ENCODE measurements at regions not wholly inside any gene's neighbourhood (a gene's known extent, or its start where the extent isn't known, plus 50 kb on each side); places are given as distances from the start of the nearest gene placed in this dataset.
"Not testable (repeated sequence)": the region's sequence is repeated elsewhere in the genome, so short reads cannot be mapped to it uniquely, and the experiment has no call there.

DNA sequence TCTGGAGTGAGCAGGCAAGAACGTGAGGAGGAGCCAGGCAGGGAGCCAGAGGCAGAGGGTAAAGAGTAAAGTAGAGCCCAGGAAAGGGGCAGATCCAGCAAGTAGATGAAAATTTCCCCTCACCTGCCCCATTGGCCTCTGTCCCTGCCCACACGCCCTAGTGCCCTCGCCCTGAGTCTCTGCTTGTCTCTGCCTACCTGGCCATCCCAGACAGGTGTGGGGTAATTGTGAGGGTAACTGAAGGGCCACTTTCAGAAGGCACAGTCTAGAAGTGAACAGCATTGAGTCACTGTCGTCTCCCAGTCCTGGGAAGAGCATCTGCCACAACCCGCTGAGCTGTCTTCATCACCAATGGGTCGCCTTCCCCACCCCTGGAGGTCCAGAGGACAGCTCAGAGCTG lies 1756.8 kb downstream of the TP53TG3F start:
- TF ChIP-seq, protein P1, sequence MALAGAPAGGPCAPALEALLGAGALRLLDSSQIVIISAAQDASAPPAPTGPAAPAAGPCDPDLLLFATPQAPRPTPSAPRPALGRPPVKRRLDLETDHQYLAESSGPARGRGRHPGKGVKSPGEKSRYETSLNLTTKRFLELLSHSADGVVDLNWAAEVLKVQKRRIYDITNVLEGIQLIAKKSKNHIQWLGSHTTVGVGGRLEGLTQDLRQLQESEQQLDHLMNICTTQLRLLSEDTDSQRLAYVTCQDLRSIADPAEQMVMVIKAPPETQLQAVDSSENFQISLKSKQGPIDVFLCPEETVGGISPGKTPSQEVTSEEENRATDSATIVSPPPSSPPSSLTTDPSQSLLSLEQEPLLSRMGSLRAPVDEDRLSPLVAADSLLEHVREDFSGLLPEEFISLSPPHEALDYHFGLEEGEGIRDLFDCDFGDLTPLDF (CRISPR knock-in tag; IDR thresholded peaks at IDR 0.05): not testable (repeated sequence)
- TF ChIP-seq, protein P2, sequence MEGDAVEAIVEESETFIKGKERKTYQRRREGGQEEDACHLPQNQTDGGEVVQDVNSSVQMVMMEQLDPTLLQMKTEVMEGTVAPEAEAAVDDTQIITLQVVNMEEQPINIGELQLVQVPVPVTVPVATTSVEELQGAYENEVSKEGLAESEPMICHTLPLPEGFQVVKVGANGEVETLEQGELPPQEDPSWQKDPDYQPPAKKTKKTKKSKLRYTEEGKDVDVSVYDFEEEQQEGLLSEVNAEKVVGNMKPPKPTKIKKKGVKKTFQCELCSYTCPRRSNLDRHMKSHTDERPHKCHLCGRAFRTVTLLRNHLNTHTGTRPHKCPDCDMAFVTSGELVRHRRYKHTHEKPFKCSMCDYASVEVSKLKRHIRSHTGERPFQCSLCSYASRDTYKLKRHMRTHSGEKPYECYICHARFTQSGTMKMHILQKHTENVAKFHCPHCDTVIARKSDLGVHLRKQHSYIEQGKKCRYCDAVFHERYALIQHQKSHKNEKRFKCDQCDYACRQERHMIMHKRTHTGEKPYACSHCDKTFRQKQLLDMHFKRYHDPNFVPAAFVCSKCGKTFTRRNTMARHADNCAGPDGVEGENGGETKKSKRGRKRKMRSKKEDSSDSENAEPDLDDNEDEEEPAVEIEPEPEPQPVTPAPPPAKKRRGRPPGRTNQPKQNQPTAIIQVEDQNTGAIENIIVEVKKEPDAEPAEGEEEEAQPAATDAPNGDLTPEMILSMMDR (IDR thresholded peaks at IDR 0.05): not testable (repeated sequence)
- TF ChIP-seq OVOL2 (CRISPR knock-in tag; IDR thresholded peaks at IDR 0.05; ENCODE audit: borderline replicate concordance); ZNF317 (CRISPR knock-in tag; IDR thresholded peaks at IDR 0.05; ENCODE audit: borderline replicate concordance, low read depth): not testable (repeated sequence)
- TF ChIP-seq, protein P3, sequence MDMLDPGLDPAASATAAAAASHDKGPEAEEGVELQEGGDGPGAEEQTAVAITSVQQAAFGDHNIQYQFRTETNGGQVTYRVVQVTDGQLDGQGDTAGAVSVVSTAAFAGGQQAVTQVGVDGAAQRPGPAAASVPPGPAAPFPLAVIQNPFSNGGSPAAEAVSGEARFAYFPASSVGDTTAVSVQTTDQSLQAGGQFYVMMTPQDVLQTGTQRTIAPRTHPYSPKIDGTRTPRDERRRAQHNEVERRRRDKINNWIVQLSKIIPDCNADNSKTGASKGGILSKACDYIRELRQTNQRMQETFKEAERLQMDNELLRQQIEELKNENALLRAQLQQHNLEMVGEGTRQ (CRISPR knock-in tag; IDR thresholded peaks at IDR 0.05): not testable (repeated sequence)
- TF ChIP-seq, protein P4, sequence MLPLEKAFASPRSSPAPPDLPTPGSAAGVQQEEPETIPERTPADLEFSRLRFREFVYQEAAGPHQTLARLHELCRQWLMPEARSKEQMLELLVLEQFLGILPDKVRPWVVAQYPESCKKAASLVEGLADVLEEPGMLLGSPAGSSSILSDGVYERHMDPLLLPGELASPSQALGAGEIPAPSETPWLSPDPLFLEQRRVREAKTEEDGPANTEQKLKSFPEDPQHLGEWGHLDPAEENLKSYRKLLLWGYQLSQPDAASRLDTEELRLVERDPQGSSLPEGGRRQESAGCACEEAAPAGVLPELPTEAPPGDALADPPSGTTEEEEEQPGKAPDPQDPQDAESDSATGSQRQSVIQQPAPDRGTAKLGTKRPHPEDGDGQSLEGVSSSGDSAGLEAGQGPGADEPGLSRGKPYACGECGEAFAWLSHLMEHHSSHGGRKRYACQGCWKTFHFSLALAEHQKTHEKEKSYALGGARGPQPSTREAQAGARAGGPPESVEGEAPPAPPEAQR (CRISPR knock-in tag; IDR thresholded peaks at IDR 0.05): not testable (repeated sequence)
- TF ChIP-seq, protein P5, sequence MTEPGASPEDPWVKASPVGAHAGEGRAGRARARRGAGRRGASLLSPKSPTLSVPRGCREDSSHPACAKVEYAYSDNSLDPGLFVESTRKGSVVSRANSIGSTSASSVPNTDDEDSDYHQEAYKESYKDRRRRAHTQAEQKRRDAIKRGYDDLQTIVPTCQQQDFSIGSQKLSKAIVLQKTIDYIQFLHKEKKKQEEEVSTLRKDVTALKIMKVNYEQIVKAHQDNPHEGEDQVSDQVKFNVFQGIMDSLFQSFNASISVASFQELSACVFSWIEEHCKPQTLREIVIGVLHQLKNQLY (CRISPR knock-in tag; IDR thresholded peaks at IDR 0.05): not testable (repeated sequence)
- TF ChIP-seq, protein P6, sequence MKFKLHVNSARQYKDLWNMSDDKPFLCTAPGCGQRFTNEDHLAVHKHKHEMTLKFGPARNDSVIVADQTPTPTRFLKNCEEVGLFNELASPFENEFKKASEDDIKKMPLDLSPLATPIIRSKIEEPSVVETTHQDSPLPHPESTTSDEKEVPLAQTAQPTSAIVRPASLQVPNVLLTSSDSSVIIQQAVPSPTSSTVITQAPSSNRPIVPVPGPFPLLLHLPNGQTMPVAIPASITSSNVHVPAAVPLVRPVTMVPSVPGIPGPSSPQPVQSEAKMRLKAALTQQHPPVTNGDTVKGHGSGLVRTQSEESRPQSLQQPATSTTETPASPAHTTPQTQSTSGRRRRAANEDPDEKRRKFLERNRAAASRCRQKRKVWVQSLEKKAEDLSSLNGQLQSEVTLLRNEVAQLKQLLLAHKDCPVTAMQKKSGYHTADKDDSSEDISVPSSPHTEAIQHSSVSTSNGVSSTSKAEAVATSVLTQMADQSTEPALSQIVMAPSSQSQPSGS (CRISPR knock-in tag; IDR thresholded peaks at IDR 0.05; ENCODE audit: borderline replicate concordance, low read depth): not testable (repeated sequence)
- TF ChIP-seq, protein P7, sequence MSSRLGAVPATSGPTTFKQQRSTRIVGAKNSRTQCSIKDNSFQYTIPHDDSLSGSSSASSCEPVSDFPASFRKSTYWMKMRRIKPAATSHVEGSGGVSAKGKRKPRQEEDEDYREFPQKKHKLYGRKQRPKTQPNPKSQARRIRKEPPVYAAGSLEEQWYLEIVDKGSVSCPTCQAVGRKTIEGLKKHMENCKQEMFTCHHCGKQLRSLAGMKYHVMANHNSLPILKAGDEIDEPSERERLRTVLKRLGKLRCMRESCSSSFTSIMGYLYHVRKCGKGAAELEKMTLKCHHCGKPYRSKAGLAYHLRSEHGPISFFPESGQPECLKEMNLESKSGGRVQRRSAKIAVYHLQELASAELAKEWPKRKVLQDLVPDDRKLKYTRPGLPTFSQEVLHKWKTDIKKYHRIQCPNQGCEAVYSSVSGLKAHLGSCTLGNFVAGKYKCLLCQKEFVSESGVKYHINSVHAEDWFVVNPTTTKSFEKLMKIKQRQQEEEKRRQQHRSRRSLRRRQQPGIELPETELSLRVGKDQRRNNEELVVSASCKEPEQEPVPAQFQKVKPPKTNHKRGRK (CRISPR knock-in tag; IDR thresholded peaks at IDR 0.05; ENCODE audit: borderline replicate concordance): not testable (repeated sequence)
- TF ChIP-seq, protein P8, sequence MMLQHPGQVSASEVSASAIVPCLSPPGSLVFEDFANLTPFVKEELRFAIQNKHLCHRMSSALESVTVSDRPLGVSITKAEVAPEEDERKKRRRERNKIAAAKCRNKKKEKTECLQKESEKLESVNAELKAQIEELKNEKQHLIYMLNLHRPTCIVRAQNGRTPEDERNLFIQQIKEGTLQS (CRISPR knock-in tag; conservative IDR thresholded peaks at IDR 0.05): not testable (repeated sequence)

All from WTC11 (cell line).